ENCODE measurements at regions not wholly inside any gene's neighbourhood (a gene's known extent, or its start where the extent isn't known, plus 50 kb on each side); places are given as distances from the start of the nearest gene placed in this dataset.

- TF ChIP-seq ZNF518B (CRISPR knock-in tag; IDR thresholded peaks at IDR 0.05), result no peak
Measured at GRCh38 chr15:70414626-70415025, 316.9 kb upstream of the TLE3 start (continued).

- intact Hi-C loops (cut with micrococcal nuclease) (no loop called here), in situ Hi-C loops (cut with MboI) (no loop called here)
- Histone ChIP-seq H4K20me1 (replicated peaks; ENCODE audit: control insufficient read depth, insufficient read depth, low read length) (no peaks in the 10 kb centered on the region), H3K79me2 (ENCODE audit: control insufficient read depth, insufficient read depth, low read length) (no peaks in the 10 kb centered on the region), H2AFZ (ENCODE audit: low read depth, low read length) (no peak overlapping the region), H3K4me3 (no peak overlapping the region), H3K4me1 (replicated peaks in 1 of 2; ENCODE audit: control insufficient read depth in 2 of 2, insufficient read depth in 2 of 2, low read length in 2 of 2) (peaks cover 0 to 3% of the 10 kb centered on the region in 2 experiments; a peak in 2 of 5 replicates), H3K4me2 (ENCODE audit: insufficient read depth, low read length) (no peak overlapping the region), H3K36me3 (ENCODE audit: control insufficient read depth, insufficient read depth, low read length) (no peaks in the 10 kb centered on the region), H3K27me3 (ENCODE audit: control insufficient read depth in 2 of 2, insufficient read depth in 2 of 2, low read length in 2 of 2) (peaks cover 30 to 49% of the 10 kb centered on the region in 2 experiments), H3K9ac (ENCODE audit: insufficient read depth in 1 of 2, low read depth in 2 of 2, low read length in 2 of 2) (no peak overlapping the region), H3K27ac (ENCODE audit: extremely low read depth, low read depth, low read length) (no peak overlapping the region), H3K9me1 (ENCODE audit: control insufficient read depth, insufficient read depth, low read length) (no peaks in the 10 kb centered on the region), H3K9me3 (replicated peaks; ENCODE audit: control insufficient read depth, insufficient read depth, low read depth, low read length) (no peaks in the 10 kb centered on the region)
- ATAC-seq (no peak), FAIRE-seq (no peak), DNase-seq (ENCODE audit: extremely low read depth in 1 of 4, low spot score in 3 of 4) (no peak)
- POLR2A ChIA-PET, result interaction anchor here (0.9 kb wide), 1 partner anchor 36 kb away, joined by 3 read pairs; no protein-coding TSS in a partner anchor
- no peak for TF ChIP-seq HEY1 (CRISPR knock-in tag; IDR thresholded peaks at IDR 0.05; ENCODE audit: borderline replicate concordance)
- no peak for TF ChIP-seq MLX (CRISPR knock-in tag; conservative IDR thresholded peaks at IDR 0.05)
- no peak for TF ChIP-seq ZNF766 (CRISPR knock-in tag; conservative IDR thresholded peaks at IDR 0.05)
- no peak for TF ChIP-seq FOXO4 (CRISPR knock-in tag; IDR thresholded peaks at IDR 0.05)
- TF ChIP-seq TAF1 (IDR thresholded peaks at IDR 0.05; ENCODE audit: control insufficient read depth, extremely low read depth, insufficient read depth, low read length, severe bottlenecking), result no peak
- no peak for TF ChIP-seq TGIF2 (CRISPR knock-in tag; IDR thresholded peaks at IDR 0.05)
- TF ChIP-seq THRA (IDR thresholded peaks at IDR 0.05), result no peak
- TF ChIP-seq ZNF395 (CRISPR knock-in tag; IDR thresholded peaks at IDR 0.05), result no peak
- CTCF ChIA-PET (ENCODE audit: low intra/inter-chr PET ratio), result no interaction called here
- no TSS peak for BruUV-seq (replicated peaks)
Measured at GRCh38 chr15:70412794-70413193, 315.1 kb upstream of the TLE3 start.
